NCI-H1694 (cell line): ENCODE measurements at regions not wholly inside any gene's neighbourhood (a gene's known extent, or its start where the extent isn't known, plus 50 kb on each side); places are given as distances from the start of the nearest gene placed in this dataset.

ENCODE experiments used
- DNase-seq: peaks from one replicate; lab custom pipeline; 2025; lab: John Stamatoyannopoulos, UW

- no peak for DNase-seq
These were observed 517.4 kb downstream of the BUD13 start for GRCh38 chr11:116255321-116255953.

- DNase-seq = no peak
These were observed 522.6 kb downstream of the BUD13 start for GRCh38 chr11:116250155-116250554.

- no peak for DNase-seq
These were observed 523.2 kb downstream of the BUD13 start for GRCh38 chr11:116249561-116249960.

- no peak for DNase-seq
These were observed 527.9 kb downstream of the BUD13 start for GRCh38 chr11:116244889-116245288.

GRCh38 chr11:116244439-116244838 lies 528.3 kb downstream of the BUD13 start:
- no peak for DNase-seq

- DNase-seq = no peak
These were observed 528.8 kb downstream of the BUD13 start for GRCh38 chr11:116243991-116244390.

GRCh38 chr11:116242006-116242405 lies 530.8 kb downstream of the BUD13 start:
- DNase-seq = no peak

- no peak for DNase-seq
These were observed 532.1 kb downstream of the BUD13 start for GRCh38 chr11:116240710-116241109.

- no peak for DNase-seq
These were observed 533.5 kb downstream of the BUD13 start for GRCh38 chr11:116239247-116239646.

GRCh38 chr11:116234989-116235568 lies 537.7 kb downstream of the BUD13 start:
- DNase-seq = no peak

GRCh38 chr11:116233561-116233960 lies 539.2 kb downstream of the BUD13 start:
- DNase-seq = no peak

- DNase-seq = no peak
These were observed 540.4 kb downstream of the BUD13 start for GRCh38 chr11:116232364-116232828.

- no peak for DNase-seq
These were observed 541.2 kb downstream of the BUD13 start for GRCh38 chr11:116231543-116231942.

- no peak for DNase-seq
These were observed 542.3 kb downstream of the BUD13 start for GRCh38 chr11:116230438-116230837.

- DNase-seq = no peak
These were observed 543.4 kb downstream of the BUD13 start for GRCh38 chr11:116229236-116229970.

GRCh38 chr11:116226731-116227130 lies 546.1 kb downstream of the BUD13 start:
- DNase-seq = no peak

GRCh38 chr11:116225784-116226585 lies 546.8 kb downstream of the BUD13 start:
- no peak for DNase-seq

- DNase-seq = no peak
These were observed 547.6 kb downstream of the BUD13 start for GRCh38 chr11:116225236-116225635.

GRCh38 chr11:116224889-116225200 lies 547.9 kb downstream of the BUD13 start:
- no peak for DNase-seq

GRCh38 chr11:116224154-116224888 lies 548.5 kb downstream of the BUD13 start:
- no peak for DNase-seq

GRCh38 chr11:116221351-116221750 lies 551.4 kb downstream of the BUD13 start:
- DNase-seq = no peak

GRCh38 chr11:116219171-116219635 lies 553.6 kb downstream of the BUD13 start:
- no peak for DNase-seq
